ENCODE measurements at regions not wholly inside any gene's neighbourhood (a gene's known extent, or its start where the extent isn't known, plus 50 kb on each side); places are given as distances from the start of the nearest gene placed in this dataset.

DNA sequence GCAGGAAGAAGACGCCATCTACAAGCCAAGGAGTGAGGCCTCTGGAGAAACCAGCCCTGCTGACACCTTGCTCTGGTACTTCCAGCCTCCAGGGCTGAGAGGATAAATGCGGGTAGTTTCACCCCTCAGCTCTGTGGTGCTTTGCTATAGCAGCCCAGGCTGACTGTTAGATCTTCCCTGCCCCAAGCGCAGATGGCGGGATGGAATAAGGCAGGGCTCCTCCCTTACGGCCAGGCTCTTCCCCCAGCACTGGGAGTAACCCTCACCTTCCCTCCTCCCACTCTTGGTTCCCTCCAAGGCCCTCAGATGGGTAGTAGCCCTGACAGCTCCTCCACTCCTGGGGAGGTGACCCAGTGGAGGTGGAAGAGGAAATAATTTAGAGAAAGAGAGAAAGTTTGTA lies 285.1 kb downstream of the GADD45G start:
- Histone ChIP-seq H3K23me2 (ENCODE audit: low read depth, low read length) (no peaks in the 10 kb centered on the region), H3K9ac (replicated peaks in 1 of 4; ENCODE audit: extremely low read depth in 1 of 4, low read depth in 3 of 4, low read length in 3 of 4) (no peak overlapping the region), H2BK12ac (ENCODE audit: low read depth, low read length) (no peak overlapping the region), H4K8ac (ENCODE audit: extremely low read depth, insufficient read depth, low read length) (no peak overlapping the region), H4K20me1 (replicated peaks in 1 of 2; ENCODE audit: control insufficient read depth in 1 of 2, insufficient read depth in 2 of 2, low read length in 2 of 2) (no peaks in the 10 kb centered on the region), H3K23ac (ENCODE audit: insufficient read length) (no peak overlapping the region), H3K14ac (ENCODE audit: insufficient read length) (no peak overlapping the region), H3K4me3 (ENCODE audit: extremely low read depth in 1 of 4, insufficient read depth in 2 of 4, low read depth in 3 of 4, low read length in 4 of 4) (no peak overlapping the region), H2BK120ac (replicated peaks; ENCODE audit: low read depth, low read length) (no peak overlapping the region), H2BK5ac (ENCODE audit: low read depth, low read length) (no peak overlapping the region), H2BK20ac (ENCODE audit: low read length) (no peak overlapping the region), H4K5ac (ENCODE audit: insufficient read length, low read depth, low read length) (no peak overlapping the region), H3K4me2 (ENCODE audit: insufficient read depth in 1 of 2, low read depth in 2 of 2, low read length in 2 of 2) (no peak overlapping the region), H3K4me1 (replicated peaks in 1 of 4; ENCODE audit: control insufficient read depth in 3 of 4, insufficient read depth in 4 of 4, low read length in 3 of 4) (no peaks in the 10 kb centered on the region; a peak in 1 of 7 replicates), H3K79me1 (ENCODE audit: low read depth, low read length) (no peaks in the 10 kb centered on the region), H3K4ac (replicated peaks; ENCODE audit: insufficient read length, low read depth, low read length) (no peak overlapping the region), H3K56ac (replicated peaks; ENCODE audit: insufficient read length, low read depth, low read length) (no peak overlapping the region), H2AFZ (ENCODE audit: low read length) (no peak overlapping the region), H3K27ac (ENCODE audit: low read depth, low read length) (no peak overlapping the region), H2AK5ac (ENCODE audit: low read depth, low read length) (no peak overlapping the region), H2BK15ac (ENCODE audit: low read length) (no peak overlapping the region), H3K18ac (ENCODE audit: extremely low read depth, low read length) (no peak overlapping the region), H3K27me3 (replicated peaks in 1 of 4; ENCODE audit: control insufficient read depth in 3 of 4, extremely low read depth in 1 of 4, insufficient read depth in 3 of 4, low read length in 3 of 4) (no peaks in the 10 kb centered on the region), H3K36me3 (ENCODE audit: control insufficient read depth in 2 of 4, insufficient read depth in 4 of 4, low read length in 3 of 4) (no peaks in the 10 kb centered on the region), H3K79me2 (ENCODE audit: control insufficient read depth in 1 of 2, insufficient read depth in 2 of 2, low read length in 2 of 2) (no peaks in the 10 kb centered on the region), H3K9me3 (ENCODE audit: insufficient read depth in 2 of 2, low read depth in 1 of 2, low read length in 1 of 2) (no peaks in the 10 kb centered on the region; a peak in 1 of 4 replicates), H4K91ac (replicated peaks; ENCODE audit: insufficient read length, low read length) (no peak overlapping the region)
- TF ChIP-seq TEAD4 (IDR thresholded peaks at IDR 0.05; ENCODE audit: low read depth, low read length) (no peak), FOSL1 (IDR thresholded peaks at IDR 0.05; ENCODE audit: insufficient read depth, low read depth, low read length) (no peak), POLR2AphosphoS5 (IDR thresholded peaks at IDR 0.05; ENCODE audit: low read depth, low read length) (no peak), HDAC6 (IDR thresholded peaks at IDR 0.05; ENCODE audit: low read depth, low read length) (no peak), CHD1 (IDR thresholded peaks at IDR 0.05; ENCODE audit: low read depth, low read length) (no peak), CBX8 (IDR thresholded peaks at IDR 0.05; ENCODE audit: borderline replicate concordance, low read depth, low read length) (no peak), EGR1 (IDR thresholded peaks at IDR 0.05; ENCODE audit: borderline replicate concordance, low read depth, low read length) (no peak), KDM4A (IDR thresholded peaks at IDR 0.05; ENCODE audit: low read depth, low read length, severe bottlenecking) (no peak), SP4 (IDR thresholded peaks at IDR 0.05; ENCODE audit: low read length) (no peak)
- ChIA-PET CTCF (ENCODE audit: partially characterized antibody) (interaction anchor here (0.9 to 1.8 kb wide), 3 partner anchors 29 to 292 kb away, joined by 3 to 7 read pairs (median 4); no protein-coding TSS in a partner anchor), POLR2A (ENCODE audit: partially characterized antibody) (no interaction called here)
- no peak for FAIRE-seq
- DNase-seq (ENCODE audit: low read depth in 1 of 2, low spot score in 2 of 2): no peak
- 79% methylated on average over 5 of the region's 5 CpGs; no CpG with 5 or more reads in 1 of the 2 experiments for WGBS, 2 experiments (ENCODE audit: extremely low coverage in 1 of 2, insufficient coverage in 1 of 2, insufficient read length in 1 of 2, insufficient replicate concordance in 2 of 2, low coverage in 1 of 2, low lambda C conversion rate in 2 of 2, missing lambda C conversion rate in 1 of 2)

Data from H1 (cell line).